Esophagus squamous epithelium (tissue), 5 donors: ENCODE measurements at regions not wholly inside any gene's neighbourhood (a gene's known extent, or its start where the extent isn't known, plus 50 kb on each side); places are given as distances from the start of the nearest gene placed in this dataset.

ENCODE experiments used
- DNase-seq: peaks from one replicate; lab custom pipeline; 2025; lab: John Stamatoyannopoulos, UW
- H3K27ac ChIP-seq, 4 donors: fragments of 200-600 bp; sonication (generic); one replicate each; pipeline ENCODE4 v1.5.1; 2016 to 2019; ENCODE audit warnings: mild to moderate bottlenecking in 1 of 4
- H3K27me3 ChIP-seq, 4 donors: fragments of 200-600 bp; sonication (generic); 1 replicate in 3 of 4; 2 replicates in 1 of 4; pipeline versions ENCODE4 v1.5.1 to v1.6.0; 2017 to 2021; ENCODE audit warnings: antibody characterized with exemption in 1 of 4
- H3K36me3 ChIP-seq, 3 donors: fragments of 200-600 bp; sonication (generic); one replicate each; pipeline ENCODE4 v1.5.1; 2016 to 2019
- H3K4me1 ChIP-seq, 3 donors: fragments of 200-600 bp; sonication (generic); one replicate each; pipeline ENCODE4 v1.5.1; 2017 to 2019
- H3K4me3 ChIP-seq, 4 donors: fragments of 200-600 bp; sonication (generic); 1 replicate in 3 of 4; 2 replicates in 1 of 4; pipeline ENCODE4 v1.5.1; 2016 to 2019; ENCODE audit warnings: mild to moderate bottlenecking in 2 of 4, moderate library complexity in 1 of 4
- H3K9me3 ChIP-seq, 3 donors: fragments of 200-600 bp; sonication (generic); one replicate each; pipeline ENCODE4 v1.5.1; 2016 to 2019
- POLR2A ChIP-seq, 4 donors: fragments of 450-650 bp; IDR thresholded peaks; one replicate each; pipeline ENCODE4 v1.6.1; 2017; ENCODE audit warnings: antibody characterized with exemption in 4 of 4, mild to moderate bottlenecking in 4 of 4, moderate library complexity in 3 of 4
- WGBS, 2 donors: methylation state at CpG; one replicate each; pipeline ENCODE4 v1.1.5; 2018; 5-methylcytosine and 5-hydroxymethylcytosine counted together
- intact Hi-C: fragments of 100-400 bp; cut with DNase I; formaldehyde crosslinking; loops from one replicate; pipeline ENCODE4 v1.15.0; 2022
- TF ChIP-seq, protein P1 (sequence below), 6 experiments: fragments of 450-650 bp in 4 of 6; fragments of 200-600 bp in 2 of 6; sonication (generic) in 2 of 6; IDR thresholded peaks; one replicate each; pipeline ENCODE4 v1.5.1; 2016 to 2019; ENCODE audit warnings: antibody characterized with exemption in 6 of 6, mild to moderate bottlenecking in 4 of 6, moderate library complexity in 4 of 6
- donor health status: DM: yes; HTN: yes; CAD: no.

DNA sequence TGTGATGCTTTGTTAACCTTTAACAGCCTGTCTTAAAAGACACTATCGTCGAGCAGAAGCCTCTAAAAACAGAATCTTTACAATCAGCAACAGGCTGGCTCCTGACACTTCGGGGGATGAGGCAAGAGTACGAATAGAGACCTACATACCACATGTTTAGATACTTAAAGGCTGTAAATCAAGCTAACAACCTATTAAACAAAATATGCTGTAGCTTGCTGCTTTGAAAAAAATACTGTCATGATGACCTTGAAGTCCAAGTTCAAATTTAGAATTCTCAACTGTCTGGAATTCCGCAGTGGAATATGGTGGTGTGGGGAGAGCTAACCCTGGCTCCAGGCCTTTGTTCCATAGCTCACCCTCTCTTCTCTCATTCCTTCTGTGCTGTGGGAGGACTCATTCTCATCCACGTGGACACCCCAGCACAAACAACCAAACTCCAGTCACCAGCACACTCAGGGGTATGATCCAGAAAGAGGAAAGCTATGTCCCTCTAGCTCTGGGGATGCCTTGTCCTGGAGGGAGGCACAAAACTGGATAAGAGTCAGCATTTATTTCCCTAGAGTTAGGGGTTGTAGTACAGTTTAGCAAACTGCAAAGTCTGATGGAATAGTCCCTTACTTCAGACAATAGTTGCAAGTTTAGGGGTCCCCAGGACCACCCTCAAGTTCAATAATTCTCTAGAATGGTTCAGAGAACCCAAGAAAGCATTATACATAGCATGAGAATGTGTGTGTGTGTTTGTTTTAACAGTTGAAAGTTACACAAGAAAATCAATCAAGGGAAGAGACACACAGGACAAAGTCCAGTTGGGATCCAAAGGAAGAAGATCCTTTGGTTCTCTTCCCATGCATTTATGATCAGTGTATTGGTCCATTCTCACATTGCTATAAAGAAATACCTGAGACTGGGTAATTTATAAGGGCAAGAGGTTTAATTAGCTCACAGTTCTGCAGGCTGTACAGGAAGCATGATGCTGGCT is 196.1 kb upstream of the SVIL start:
- Histone ChIP-seq H3K4me1 (peaks cover 16 to 44% (median 28%) of the 10 kb centered on the region in 3 donors), H3K4me3 (no peak overlapping the region), H3K36me3 (no peaks in the 10 kb centered on the region), H3K27ac (peak overlapping the region in 1 of 4 donors; percentile 23), H3K27me3 (no peaks in the 10 kb centered on the region), H3K9me3 (no peaks in the 10 kb centered on the region)
- no peak for DNase-seq
- TF ChIP-seq, protein P1, sequence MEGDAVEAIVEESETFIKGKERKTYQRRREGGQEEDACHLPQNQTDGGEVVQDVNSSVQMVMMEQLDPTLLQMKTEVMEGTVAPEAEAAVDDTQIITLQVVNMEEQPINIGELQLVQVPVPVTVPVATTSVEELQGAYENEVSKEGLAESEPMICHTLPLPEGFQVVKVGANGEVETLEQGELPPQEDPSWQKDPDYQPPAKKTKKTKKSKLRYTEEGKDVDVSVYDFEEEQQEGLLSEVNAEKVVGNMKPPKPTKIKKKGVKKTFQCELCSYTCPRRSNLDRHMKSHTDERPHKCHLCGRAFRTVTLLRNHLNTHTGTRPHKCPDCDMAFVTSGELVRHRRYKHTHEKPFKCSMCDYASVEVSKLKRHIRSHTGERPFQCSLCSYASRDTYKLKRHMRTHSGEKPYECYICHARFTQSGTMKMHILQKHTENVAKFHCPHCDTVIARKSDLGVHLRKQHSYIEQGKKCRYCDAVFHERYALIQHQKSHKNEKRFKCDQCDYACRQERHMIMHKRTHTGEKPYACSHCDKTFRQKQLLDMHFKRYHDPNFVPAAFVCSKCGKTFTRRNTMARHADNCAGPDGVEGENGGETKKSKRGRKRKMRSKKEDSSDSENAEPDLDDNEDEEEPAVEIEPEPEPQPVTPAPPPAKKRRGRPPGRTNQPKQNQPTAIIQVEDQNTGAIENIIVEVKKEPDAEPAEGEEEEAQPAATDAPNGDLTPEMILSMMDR (IDR thresholded peaks at IDR 0.05), result no peak
- TF ChIP-seq POLR2A (IDR thresholded peaks at IDR 0.05), result no peak
- 78 to 83% methylated on average over 6 of the region's 6 CpGs for WGBS, 2 donors
- intact Hi-C loops, result no loop called here

DNA sequence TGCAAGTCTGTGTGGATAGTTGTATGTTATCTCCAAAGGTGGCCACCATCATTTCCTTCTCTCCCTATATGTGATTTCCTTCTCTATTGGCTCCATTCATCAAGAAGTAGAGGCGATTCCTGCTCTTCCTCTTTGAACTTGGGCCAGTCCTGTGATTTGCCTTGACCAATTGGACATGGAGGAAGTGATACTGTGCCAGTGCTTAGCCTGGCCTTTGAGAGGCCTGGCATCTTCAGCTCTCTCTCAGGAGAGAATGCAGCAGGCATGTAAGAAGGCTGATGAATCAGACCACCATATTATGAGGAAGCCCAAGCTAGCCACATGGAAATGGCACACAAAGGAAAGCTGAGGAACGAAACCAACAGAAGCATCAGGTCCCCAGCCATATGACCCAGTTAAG is 195.0 kb upstream of the SVIL start:
- H3K27me3 ChIP-seq, result no peaks in the 10 kb centered on the region
- peaks cover 17 to 43% (median 27%) of the 10 kb centered on the region in 3 donors for H3K4me1 ChIP-seq
- DNase-seq, result no peak
- no peaks in the 10 kb centered on the region for H3K9me3 ChIP-seq
- intact Hi-C loops, result no loop called here
- TF ChIP-seq, protein P1 (IDR thresholded peaks at IDR 0.05), result no peak
- TF ChIP-seq POLR2A (IDR thresholded peaks at IDR 0.05), result no peak
- H3K4me3 ChIP-seq, result no peak overlapping the region
- H3K27ac ChIP-seq, result no peak overlapping the region
- no peaks in the 10 kb centered on the region for H3K36me3 ChIP-seq
- WGBS, 2 donors, result 86% methylated on average over 1 of the region's 2 CpGs; no CpG with 5 or more reads in 1 of the 2 donors

DNA sequence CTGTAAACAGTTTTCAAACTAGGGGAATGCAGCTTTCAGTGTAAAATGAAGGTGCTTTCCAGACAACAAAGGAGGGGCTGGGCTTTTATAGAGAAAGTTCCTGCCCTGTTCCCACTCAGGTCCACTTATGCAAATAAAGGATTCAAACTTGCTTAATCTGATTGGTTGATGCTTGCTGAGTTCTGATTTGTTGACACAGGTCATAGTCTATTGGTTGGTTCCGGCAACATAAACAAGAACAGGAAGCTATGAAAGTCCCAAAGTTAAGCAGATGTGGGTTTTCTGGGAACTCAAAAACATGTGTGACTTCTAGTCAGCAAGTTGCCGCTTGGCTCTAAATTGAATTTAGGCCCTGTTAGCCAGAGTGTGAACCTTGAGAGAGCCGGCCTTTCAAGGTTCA is 194.2 kb upstream of the SVIL start:
- Histone ChIP-seq H3K36me3 (no peaks in the 10 kb centered on the region), H3K4me1 (peaks cover 17 to 36% (median 27%) of the 10 kb centered on the region in 3 donors), H3K27ac (peak overlapping the region in 2 of 4 donors; percentile 67 to 70), H3K4me3 (no peak overlapping the region), H3K27me3 (no peaks in the 10 kb centered on the region), H3K9me3 (no peaks in the 10 kb centered on the region)
- intact Hi-C loops, result no loop called here
- TF ChIP-seq POLR2A (IDR thresholded peaks at IDR 0.05), result no peak
- TF ChIP-seq, protein P1 (IDR thresholded peaks at IDR 0.05), result no peak
- 56 to 70% methylated on average over 3 of the region's 3 CpGs for WGBS, 2 donors
- DNase-seq, result no peak

DNA sequence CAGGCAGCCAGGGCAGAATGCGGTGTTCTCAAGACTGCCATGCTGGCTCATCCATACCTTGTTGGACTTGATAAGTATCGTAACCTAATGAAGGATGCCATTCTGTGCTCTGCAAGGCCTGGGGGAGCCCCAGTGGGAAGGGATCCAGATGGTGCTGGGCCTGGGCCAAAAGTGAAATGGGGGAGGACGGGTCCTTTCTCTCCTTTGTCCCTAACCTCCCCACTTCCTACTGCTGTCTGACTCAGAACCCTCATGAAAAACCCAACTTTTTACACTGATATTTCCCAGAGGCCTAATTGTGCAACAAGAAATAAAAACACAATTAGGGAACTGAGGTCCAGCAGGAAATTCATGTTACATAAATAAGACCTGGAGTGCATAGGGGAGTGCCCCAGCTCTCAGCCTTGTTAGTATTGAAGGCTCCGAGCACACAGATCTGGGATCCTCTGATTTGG is 193.7 kb upstream of the SVIL start:
- H3K36me3 ChIP-seq, result no peaks in the 10 kb centered on the region
- 37 to 51% methylated on average over 4 of the region's 4 CpGs for WGBS, 2 donors
- H3K4me3 ChIP-seq, result no peak overlapping the region
- no peaks in the 10 kb centered on the region for H3K9me3 ChIP-seq
- intact Hi-C loops, result no loop called here
- no peak for DNase-seq
- no peak for TF ChIP-seq POLR2A (IDR thresholded peaks at IDR 0.05)
- TF ChIP-seq, protein P1 (IDR thresholded peaks at IDR 0.05), result no peak
- H3K4me1 ChIP-seq, result peaks cover 17 to 36% (median 27%) of the 10 kb centered on the region in 3 donors
- H3K27me3 ChIP-seq, result no peaks in the 10 kb centered on the region
- H3K27ac ChIP-seq, result peak overlapping the region; percentile 0 to 70 (median 38)

DNA sequence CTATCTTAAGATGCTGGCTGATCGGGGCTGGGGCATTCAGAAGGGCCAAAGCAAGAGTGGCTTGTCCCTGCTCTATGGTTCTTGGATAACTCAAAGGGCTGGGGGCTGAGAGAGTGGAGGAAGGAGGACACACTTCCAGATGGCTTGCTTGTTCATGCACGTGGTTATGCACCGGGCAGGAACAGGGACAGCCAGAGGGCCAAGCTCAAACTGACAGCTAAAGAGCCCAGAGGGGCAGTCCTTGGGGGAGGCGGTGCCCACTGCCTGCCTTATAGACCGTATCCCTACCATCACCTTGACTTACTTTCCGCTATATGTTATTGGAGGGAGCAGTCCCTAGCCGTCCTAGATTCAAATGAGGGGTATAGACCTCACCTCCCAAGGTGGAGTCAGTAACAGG is 192.7 kb upstream of the SVIL start:
- WGBS, 2 donors, result 51 to 86% methylated on average over 2 to 7 of the region's 7 CpGs
- Histone ChIP-seq H3K9me3 (no peaks in the 10 kb centered on the region), H3K36me3 (no peaks in the 10 kb centered on the region), H3K27ac (peak overlapping the region; percentile 13 to 70 (median 51)), H3K4me1 (peaks cover 17 to 36% (median 27%) of the 10 kb centered on the region in 3 donors), H3K4me3 (no peak overlapping the region), H3K27me3 (no peaks in the 10 kb centered on the region)
- no peak for DNase-seq
- intact Hi-C loops, result no loop called here
- TF ChIP-seq POLR2A (IDR thresholded peaks at IDR 0.05), result no peak
- TF ChIP-seq, protein P1 (IDR thresholded peaks at IDR 0.05), result no peak
